ENCODE measurements at regions not wholly inside any gene's neighbourhood (a gene's known extent, or its start where the extent isn't known, plus 50 kb on each side); places are given as distances from the start of the nearest gene placed in this dataset.

DNA sequence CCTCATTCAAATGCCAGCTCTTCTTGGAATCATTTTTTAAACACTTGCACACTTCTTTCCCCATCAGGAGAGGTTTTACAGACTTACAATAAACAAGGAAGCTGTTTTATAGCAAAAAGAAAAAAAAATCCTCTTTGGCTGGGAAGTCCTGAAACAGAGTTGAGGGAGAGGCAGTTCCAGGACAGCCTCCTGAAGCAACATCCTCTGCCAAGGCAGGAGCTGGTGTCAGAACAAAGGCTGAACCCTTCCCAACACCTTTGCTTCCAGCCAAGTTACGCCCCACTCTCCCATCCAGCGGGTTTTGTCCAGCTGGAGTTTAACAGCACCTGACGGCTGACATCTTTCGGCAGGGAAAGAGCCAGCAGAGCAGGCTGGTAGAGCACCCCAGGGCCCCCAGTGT is 287.8 kb downstream of the RRAGC start:
- TF ChIP-seq, protein P1, sequence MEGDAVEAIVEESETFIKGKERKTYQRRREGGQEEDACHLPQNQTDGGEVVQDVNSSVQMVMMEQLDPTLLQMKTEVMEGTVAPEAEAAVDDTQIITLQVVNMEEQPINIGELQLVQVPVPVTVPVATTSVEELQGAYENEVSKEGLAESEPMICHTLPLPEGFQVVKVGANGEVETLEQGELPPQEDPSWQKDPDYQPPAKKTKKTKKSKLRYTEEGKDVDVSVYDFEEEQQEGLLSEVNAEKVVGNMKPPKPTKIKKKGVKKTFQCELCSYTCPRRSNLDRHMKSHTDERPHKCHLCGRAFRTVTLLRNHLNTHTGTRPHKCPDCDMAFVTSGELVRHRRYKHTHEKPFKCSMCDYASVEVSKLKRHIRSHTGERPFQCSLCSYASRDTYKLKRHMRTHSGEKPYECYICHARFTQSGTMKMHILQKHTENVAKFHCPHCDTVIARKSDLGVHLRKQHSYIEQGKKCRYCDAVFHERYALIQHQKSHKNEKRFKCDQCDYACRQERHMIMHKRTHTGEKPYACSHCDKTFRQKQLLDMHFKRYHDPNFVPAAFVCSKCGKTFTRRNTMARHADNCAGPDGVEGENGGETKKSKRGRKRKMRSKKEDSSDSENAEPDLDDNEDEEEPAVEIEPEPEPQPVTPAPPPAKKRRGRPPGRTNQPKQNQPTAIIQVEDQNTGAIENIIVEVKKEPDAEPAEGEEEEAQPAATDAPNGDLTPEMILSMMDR (conservative IDR thresholded peaks at IDR 0.05; ENCODE audit: low read length), result no peak
- TF ChIP-seq EZH2phosphoT487 (IDR thresholded peaks at IDR 0.05; ENCODE audit: borderline replicate concordance, low read depth, low read length), result no peak
